ENCODE measurements at regions not wholly inside any gene's neighbourhood (a gene's known extent, or its start where the extent isn't known, plus 50 kb on each side); places are given as distances from the start of the nearest gene placed in this dataset.
"Not testable (repeated sequence)": the region's sequence is repeated elsewhere in the genome, so short reads cannot be mapped to it uniquely, and the experiment has no call there.

- H3K36me3 ChIP-seq = no peaks in the 10 kb centered on the region
- H3K9me3 ChIP-seq = no peaks in the 10 kb centered on the region
- H3K4me3 ChIP-seq = no peak overlapping the region
- DNase-seq = no peak
- no peaks in the 10 kb centered on the region for H3K27me3 ChIP-seq
Observed at GRCh38 chr10:31192475-31192874, 126.5 kb upstream of the ZEB1 start.

- Histone ChIP-seq H3K36me3 (no peaks in the 10 kb centered on the region), H3K27me3 (no peaks in the 10 kb centered on the region), H3K4me3 (no peak overlapping the region), H3K9me3 (no peaks in the 10 kb centered on the region)
- no peak for DNase-seq
Observed at GRCh38 chr10:31194986-31195385, 124.0 kb upstream of the ZEB1 start.

GRCh38 chr10:31197886-31198285, 121.1 kb upstream of the ZEB1 start:
- H3K27me3 ChIP-seq = no peaks in the 10 kb centered on the region
- DNase-seq = peak; percentile 53
- H3K36me3 ChIP-seq = no peaks in the 10 kb centered on the region
- no peaks in the 10 kb centered on the region for H3K9me3 ChIP-seq
- no peak overlapping the region for H3K4me3 ChIP-seq

- no peaks in the 10 kb centered on the region for H3K9me3 ChIP-seq
- no peaks in the 10 kb centered on the region for H3K36me3 ChIP-seq
- H3K4me3 ChIP-seq = no peak overlapping the region
- H3K27me3 ChIP-seq = no peaks in the 10 kb centered on the region
- DNase-seq = no peak
Observed at GRCh38 chr10:31204090-31204489, 114.9 kb upstream of the ZEB1 start.

GRCh38 chr10:31207636-31208035, 111.4 kb upstream of the ZEB1 start:
- DNase-seq = no peak
- Histone ChIP-seq H3K36me3 (no peaks in the 10 kb centered on the region), H3K27me3 (no peaks in the 10 kb centered on the region), H3K4me3 (no peak overlapping the region), H3K9me3 (no peaks in the 10 kb centered on the region)

GRCh38 chr10:31209478-31209877, 109.5 kb upstream of the ZEB1 start:
- no peak overlapping the region for H3K4me3 ChIP-seq
- no peaks in the 10 kb centered on the region for H3K27me3 ChIP-seq
- no peaks in the 10 kb centered on the region for H3K9me3 ChIP-seq
- H3K36me3 ChIP-seq = no peaks in the 10 kb centered on the region
- no peak for DNase-seq

- H3K9me3 ChIP-seq = no peaks in the 10 kb centered on the region
- H3K27me3 ChIP-seq = no peaks in the 10 kb centered on the region
- no peaks in the 10 kb centered on the region for H3K36me3 ChIP-seq
- H3K4me3 ChIP-seq = no peak overlapping the region
- no peak for DNase-seq
Observed at GRCh38 chr10:31210190-31210589, 108.8 kb upstream of the ZEB1 start.

GRCh38 chr10:31213959-31214358, 105.1 kb upstream of the ZEB1 start:
- no peak for DNase-seq
- H3K27me3 ChIP-seq = no peaks in the 10 kb centered on the region
- no peaks in the 10 kb centered on the region for H3K36me3 ChIP-seq
- H3K9me3 ChIP-seq = no peaks in the 10 kb centered on the region
- no peak overlapping the region for H3K4me3 ChIP-seq

- H3K4me3 ChIP-seq = no peak overlapping the region
- H3K27me3 ChIP-seq = no peaks in the 10 kb centered on the region
- no peaks in the 10 kb centered on the region for H3K9me3 ChIP-seq
- H3K36me3 ChIP-seq = no peaks in the 10 kb centered on the region
- DNase-seq = no peak
Observed at GRCh38 chr10:31215052-31215451, 104.0 kb upstream of the ZEB1 start.

- Histone ChIP-seq H3K4me3 (no peak overlapping the region), H3K36me3 (no peaks in the 10 kb centered on the region), H3K9me3 (no peaks in the 10 kb centered on the region), H3K27me3 (no peaks in the 10 kb centered on the region)
- no peak for DNase-seq
Observed at GRCh38 chr10:31219306-31219705, 99.7 kb upstream of the ZEB1 start.

GRCh38 chr10:31228780-31229179, 90.2 kb upstream of the ZEB1 start:
- H3K9me3 ChIP-seq, H3K4me3 ChIP-seq, H3K27me3 ChIP-seq, H3K36me3 ChIP-seq, DNase-seq: not testable (repeated sequence)

GRCh38 chr10:31239961-31240360, 79.1 kb upstream of the ZEB1 start:
- no peak overlapping the region for H3K4me3 ChIP-seq
- no peaks in the 10 kb centered on the region for H3K27me3 ChIP-seq
- no peak for DNase-seq
- H3K9me3 ChIP-seq = no peaks in the 10 kb centered on the region
- no peaks in the 10 kb centered on the region for H3K36me3 ChIP-seq

- Histone ChIP-seq H3K4me3 (no peak overlapping the region), H3K9me3 (no peaks in the 10 kb centered on the region), H3K27me3 (no peaks in the 10 kb centered on the region), H3K36me3 (no peaks in the 10 kb centered on the region)
- peak; percentile 89 for DNase-seq
Observed at GRCh38 chr10:31242902-31243301, 76.1 kb upstream of the ZEB1 start.

GRCh38 chr10:31251118-31251517, 67.9 kb upstream of the ZEB1 start:
- H3K9me3 ChIP-seq, H3K36me3 ChIP-seq, DNase-seq, H3K27me3 ChIP-seq, H3K4me3 ChIP-seq: not testable (repeated sequence)

- no peaks in the 10 kb centered on the region for H3K27me3 ChIP-seq
- no peak for DNase-seq
- H3K9me3 ChIP-seq = peaks cover 7% of the 10 kb centered on the region; the same call in 1 of the 2 replicates
- H3K36me3 ChIP-seq = no peaks in the 10 kb centered on the region
- no peak overlapping the region for H3K4me3 ChIP-seq
Observed at GRCh38 chr10:31253237-31253636, 65.8 kb upstream of the ZEB1 start.

GRCh38 chr10:31261511-31262311, 57.3 kb upstream of the ZEB1 start:
- Histone ChIP-seq H3K36me3 (no peaks in the 10 kb centered on the region), H3K9me3 (no peaks in the 10 kb centered on the region), H3K27me3 (no peaks in the 10 kb centered on the region), H3K4me3 (no peak overlapping the region)
- DNase-seq = peak; percentile 12

- peak; percentile 83 for DNase-seq
- Histone ChIP-seq H3K36me3 (no peaks in the 10 kb centered on the region), H3K4me3 (no peak overlapping the region), H3K9me3 (no peaks in the 10 kb centered on the region), H3K27me3 (no peaks in the 10 kb centered on the region)
Observed at GRCh38 chr10:31262672-31263071, 56.3 kb upstream of the ZEB1 start.

- H3K27me3 ChIP-seq = no peaks in the 10 kb centered on the region
- peak; percentile 2 for DNase-seq
Observed at GRCh38 chr10:31263903-31264302, 55.1 kb upstream of the ZEB1 start.

More at GRCh38 chr10:31263903-31264302, 55.1 kb upstream of the ZEB1 start:
- H3K36me3 ChIP-seq = no peaks in the 10 kb centered on the region
- H3K4me3 ChIP-seq = no peak overlapping the region
- H3K9me3 ChIP-seq = no peaks in the 10 kb centered on the region

All from MG63 (cell line).